ENCODE measurements at regions not wholly inside any gene's neighbourhood (a gene's known extent, or its start where the extent isn't known, plus 50 kb on each side); places are given as distances from the start of the nearest gene placed in this dataset.
"Not testable (repeated sequence)": the region's sequence is repeated elsewhere in the genome, so short reads cannot be mapped to it uniquely, and the experiment has no call there.

GRCh38 chr7:12004581-12004980, 172.6 kb upstream of the THSD7A start:
- DNase-seq (ENCODE audit: low read depth in 2 of 2), result no peak

DNA sequence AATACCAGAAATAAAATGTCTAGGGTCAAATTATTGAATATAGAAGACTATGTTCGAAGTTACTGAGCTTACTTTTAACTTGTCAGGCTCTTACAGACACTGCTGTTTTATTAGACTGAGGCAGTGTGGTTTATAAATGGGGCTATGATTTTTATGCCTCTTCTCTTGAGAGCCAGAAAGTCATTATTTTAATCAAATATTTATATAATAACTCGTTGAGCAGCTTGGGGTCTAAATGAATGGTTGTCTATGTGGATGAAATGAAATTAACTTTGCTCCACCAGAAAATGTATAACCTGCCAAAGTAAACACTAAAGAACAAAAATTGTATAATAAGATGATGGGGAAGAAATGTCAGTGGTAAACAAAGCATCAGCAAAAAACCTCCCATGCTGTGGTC, 175.6 kb upstream of the THSD7A start:
- no peak for DNase-seq (ENCODE audit: low read depth in 2 of 2)

DNA sequence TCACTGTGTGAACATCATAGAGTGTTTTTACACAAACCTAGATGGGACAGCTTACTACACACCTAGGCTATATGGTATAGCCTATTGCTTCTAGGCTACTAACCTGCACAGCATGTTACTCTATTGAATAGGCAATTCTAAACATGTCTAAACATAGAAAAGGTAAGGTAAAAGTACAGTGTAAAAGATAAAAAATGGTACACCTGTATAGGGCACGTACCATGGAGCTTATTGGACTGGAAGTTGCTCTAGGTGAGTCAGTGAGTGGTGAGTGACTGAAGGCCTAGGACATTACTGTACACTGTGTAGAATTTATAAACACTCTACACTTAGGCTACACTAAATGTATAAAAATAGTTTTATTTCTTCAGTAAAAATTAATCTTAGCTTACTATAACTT, 182.0 kb upstream of the THSD7A start:
- DNase-seq (ENCODE audit: low read depth in 2 of 2), result no peak

DNA sequence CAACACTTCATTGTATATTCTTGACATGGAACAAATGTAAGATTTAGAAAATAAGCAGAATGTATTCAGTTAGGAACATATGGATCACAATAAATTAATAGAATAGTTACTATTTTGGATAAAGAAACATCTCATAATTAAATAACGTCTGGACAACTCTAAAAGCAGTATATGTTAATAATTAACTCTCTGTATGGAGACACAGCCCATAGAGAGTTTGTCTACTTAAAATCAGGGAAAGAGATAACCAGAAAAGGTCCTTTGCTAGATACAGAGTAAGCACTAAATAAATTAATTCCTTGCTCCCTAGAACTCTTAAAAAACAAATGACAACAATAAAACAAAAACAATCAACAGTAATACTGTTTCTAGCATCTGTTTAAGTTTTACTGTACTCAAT, 184.4 kb upstream of the THSD7A start:
- DNase-seq (ENCODE audit: low read depth in 2 of 2), result no peak

- no peak for DNase-seq (ENCODE audit: low read depth in 2 of 2)
Measured at GRCh38 chr7:12017046-12017445, 185.0 kb upstream of the THSD7A start.

GRCh38 chr7:12022011-12022410, 189.1 kb upstream of the TMEM106B start:
- DNase-seq (ENCODE audit: low read depth in 2 of 2), result not testable (repeated sequence)

DNA sequence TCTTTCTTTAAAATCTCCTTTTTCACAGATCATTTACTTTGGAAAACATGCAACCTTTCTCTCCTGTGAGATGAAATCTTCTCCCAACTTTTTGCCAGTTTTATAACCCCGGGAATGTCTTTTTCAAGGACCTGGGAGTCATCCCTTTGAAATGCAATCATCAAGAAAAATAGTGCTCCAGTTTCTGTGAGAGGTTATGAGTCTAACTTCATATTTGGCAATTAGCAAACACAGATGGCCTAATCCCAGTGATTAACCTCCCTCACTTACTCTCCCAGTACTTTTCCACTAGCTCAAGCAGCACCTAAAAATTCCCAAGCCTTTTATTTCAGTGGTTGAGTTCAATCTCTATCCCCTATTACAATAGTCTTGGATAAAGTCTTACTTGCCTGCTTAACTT, 185.8 kb upstream of the TMEM106B start:
- DNase-seq (ENCODE audit: low read depth in 2 of 2), result no peak

DNA sequence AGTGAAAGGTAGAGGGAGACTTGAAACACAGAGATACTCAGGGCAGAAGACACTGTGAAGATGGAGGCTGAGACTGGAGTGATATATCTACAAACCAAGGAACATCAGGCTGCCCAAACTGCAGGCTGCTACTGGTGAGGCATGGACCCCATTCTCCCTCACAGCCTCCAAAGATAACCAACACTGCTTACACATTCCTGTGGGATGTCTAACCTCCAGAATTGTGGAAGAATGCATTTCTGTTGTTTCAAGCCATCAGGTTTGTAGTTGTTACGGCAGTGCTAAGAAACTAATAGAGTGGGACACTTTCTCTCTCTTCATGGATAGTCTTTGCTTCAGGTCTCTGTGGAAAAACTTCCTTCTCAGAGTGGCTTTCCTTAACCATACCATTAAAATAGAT, 182.6 kb upstream of the TMEM106B start:
- DNase-seq (ENCODE audit: low read depth in 2 of 2), result no peak

DNA sequence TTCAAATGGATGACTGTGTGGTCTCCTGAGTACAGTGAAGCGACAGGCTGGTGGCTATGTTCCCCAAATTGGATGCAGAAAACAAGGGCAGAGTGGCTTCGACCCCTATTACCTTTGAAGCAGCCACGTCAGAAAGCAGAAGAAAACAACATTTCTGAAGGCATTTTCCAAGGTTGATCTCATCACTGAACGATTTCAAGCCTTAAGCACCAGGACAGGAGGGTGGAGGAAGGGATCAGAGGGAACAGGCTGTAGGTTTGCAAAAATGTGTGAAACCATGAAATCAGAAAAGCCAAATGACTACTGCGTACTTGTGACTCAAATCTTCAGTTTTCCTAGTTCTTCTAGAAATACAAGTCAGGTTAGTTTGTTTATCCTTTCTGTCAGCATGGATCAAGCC, 181.0 kb upstream of the TMEM106B start:
- DNase-seq (ENCODE audit: low read depth in 2 of 2), result no peak

- DNase-seq (ENCODE audit: low read depth in 2 of 2), result no peak
Measured at GRCh38 chr7:12031186-12031585, 179.9 kb upstream of the TMEM106B start.

DNA sequence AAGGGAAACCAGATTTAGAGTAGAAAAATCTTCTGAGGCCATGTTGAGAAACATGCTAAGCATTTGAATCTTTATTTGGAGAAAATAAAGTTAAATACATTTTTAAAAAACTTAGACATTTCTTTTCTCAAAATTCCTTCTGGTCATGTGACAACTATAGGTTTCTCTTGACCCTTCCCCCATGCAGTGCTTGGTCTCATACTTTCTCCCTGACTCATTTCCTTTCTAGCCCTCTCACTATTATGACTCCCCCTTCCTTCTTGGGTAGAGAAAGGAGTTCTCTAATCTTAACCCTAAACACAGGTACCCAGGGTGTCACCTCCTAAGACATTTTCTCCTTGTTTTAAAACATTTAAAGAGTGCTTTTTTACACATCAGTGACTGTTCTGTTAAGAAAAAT, 179.5 kb upstream of the TMEM106B start:
- DNase-seq (ENCODE audit: low read depth in 2 of 2), result no peak

GRCh38 chr7:12032146-12032545, 178.9 kb upstream of the TMEM106B start:
- DNase-seq (ENCODE audit: low read depth in 2 of 2), result no peak

DNA sequence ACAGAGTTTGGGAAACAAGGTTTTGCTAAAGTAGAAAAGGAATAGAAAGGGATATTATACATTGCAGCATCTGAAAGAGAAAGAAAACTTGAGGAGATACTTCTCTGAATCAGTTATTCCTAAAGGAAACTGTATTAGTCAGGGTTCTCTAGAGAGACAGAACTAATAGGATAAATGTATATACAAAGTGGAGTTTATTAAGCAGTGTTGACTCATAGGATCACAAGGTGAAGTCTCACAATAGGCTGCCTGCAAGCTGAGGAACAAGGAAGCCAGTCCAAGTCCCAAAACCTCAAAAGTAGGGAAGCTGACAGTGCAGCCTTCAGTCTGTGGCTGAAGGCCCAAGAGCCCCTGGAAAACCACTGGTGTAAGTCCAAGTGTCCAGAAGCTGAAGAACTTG, 167.6 kb upstream of the TMEM106B start:
- not testable (repeated sequence) for DNase-seq (ENCODE audit: low read depth in 2 of 2)

DNA sequence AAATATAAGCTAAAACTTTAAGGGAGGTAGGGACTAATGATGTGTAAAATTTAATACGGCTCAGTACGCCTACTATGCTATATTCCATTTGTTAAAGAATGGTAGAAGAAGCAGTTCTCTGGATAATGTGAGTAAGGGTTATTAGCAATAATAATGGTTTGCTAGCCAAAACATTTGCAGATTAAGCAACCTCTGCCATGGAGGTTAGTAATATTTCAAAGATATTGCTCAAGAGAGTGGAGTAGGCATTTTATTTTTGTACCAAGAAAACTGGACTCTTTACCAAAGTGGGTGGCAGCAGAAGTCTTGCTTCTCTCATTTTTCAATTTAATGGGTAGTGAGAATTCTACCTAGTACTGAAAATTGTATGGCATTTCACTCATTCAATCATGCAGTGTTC, 158.9 kb upstream of the TMEM106B start:
- DNase-seq (ENCODE audit: low read depth in 2 of 2), result no peak

DNA sequence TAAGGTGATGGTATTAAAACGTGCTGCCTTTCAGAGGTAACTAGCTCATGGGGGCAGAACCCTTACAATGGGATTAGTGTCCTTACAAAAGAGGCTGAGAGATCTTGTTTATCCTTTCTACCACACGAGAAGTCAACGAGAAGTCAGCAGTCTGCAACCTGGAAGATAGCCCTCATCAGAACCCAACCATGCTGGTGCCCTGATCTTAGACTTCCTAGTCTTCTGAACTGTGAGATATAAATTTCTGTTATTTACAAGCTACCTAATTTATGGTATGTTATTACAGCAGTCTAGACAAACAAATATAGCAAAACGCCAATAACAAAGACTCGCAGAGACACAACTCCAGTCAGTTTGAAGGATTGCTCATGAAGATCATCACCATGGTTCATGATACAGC, 157.5 kb upstream of the TMEM106B start:
- DNase-seq (ENCODE audit: low read depth in 2 of 2), result no peak

GRCh38 chr7:12054830-12055229, 156.3 kb upstream of the TMEM106B start:
- DNase-seq (ENCODE audit: low read depth in 2 of 2), result no peak

GRCh38 chr7:12056381-12056780, 154.7 kb upstream of the TMEM106B start:
- DNase-seq (ENCODE audit: low read depth in 2 of 2), result no peak

DNA sequence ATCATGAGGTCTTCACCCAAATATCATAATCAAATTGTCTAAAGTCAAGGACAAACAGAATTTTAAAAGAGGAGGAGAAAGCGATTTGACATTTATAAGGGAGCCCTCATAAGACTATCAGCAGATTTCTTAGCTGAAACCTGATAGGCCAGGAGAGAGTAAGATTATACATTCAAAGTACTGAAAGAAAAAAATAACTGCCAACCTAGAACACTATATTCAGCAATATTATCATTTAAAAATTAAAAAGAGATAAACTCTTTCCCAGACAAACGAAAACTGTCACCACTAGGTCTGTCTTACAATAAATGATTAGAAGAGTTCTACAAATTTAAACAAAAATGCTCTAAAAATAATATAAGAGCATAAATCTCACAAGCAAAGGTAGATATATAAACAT, 154.1 kb upstream of the TMEM106B start:
- no peak for DNase-seq (ENCODE audit: low read depth in 2 of 2)

GRCh38 chr7:12062062-12062461, 149.0 kb upstream of the TMEM106B start:
- no peak for DNase-seq (ENCODE audit: low read depth in 2 of 2)

DNA sequence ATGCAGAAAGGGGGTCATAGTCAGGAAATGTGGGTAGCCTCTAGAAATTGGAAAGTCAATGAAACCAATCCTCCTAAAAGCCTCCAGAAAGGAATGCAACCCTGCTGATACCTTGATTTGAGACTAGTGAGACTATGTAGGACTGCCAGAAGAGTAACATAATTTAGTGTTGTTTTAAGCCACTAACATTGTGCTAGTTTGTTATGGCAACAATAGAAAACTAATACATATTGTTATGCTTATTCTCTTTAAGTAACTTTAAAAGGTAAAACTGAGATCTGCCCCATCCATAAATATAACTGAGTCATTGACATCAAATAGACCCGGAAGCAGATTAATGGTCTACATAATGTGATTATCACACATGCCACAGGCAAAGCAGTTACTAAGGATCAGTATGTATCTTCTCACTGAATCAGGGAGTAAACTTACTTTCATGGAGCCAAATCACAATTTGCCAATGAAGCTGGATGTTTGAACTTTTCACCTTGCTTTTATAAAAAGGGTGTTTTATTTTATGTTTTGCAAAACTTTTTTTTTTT, 146.4 kb upstream of the TMEM106B start:
- no peak for DNase-seq (ENCODE audit: low read depth in 2 of 2)

DNA sequence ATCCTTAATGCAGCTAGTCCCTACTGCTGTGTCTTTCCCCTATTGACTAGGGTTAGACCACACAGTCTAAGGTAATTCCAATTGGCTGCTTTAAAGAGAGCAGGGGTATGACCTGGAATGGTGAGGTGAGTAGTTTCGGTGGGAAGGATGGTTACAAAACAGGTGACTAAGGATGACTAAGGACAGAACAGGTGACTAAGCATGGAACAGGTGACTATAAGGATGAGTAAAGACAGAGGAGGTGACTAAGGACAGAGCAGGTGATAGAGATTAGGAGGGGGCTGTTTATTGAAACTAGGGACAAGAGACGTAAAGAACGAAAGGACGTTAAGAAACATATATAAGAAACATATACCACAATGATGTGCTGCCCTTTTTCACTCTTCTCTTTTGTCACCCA, 145.1 kb upstream of the TMEM106B start:
- no peak for DNase-seq (ENCODE audit: low read depth in 2 of 2)

- no peak for DNase-seq (ENCODE audit: low read depth in 2 of 2)
Measured at GRCh38 chr7:12066521-12066920, 144.6 kb upstream of the TMEM106B start.

DNA sequence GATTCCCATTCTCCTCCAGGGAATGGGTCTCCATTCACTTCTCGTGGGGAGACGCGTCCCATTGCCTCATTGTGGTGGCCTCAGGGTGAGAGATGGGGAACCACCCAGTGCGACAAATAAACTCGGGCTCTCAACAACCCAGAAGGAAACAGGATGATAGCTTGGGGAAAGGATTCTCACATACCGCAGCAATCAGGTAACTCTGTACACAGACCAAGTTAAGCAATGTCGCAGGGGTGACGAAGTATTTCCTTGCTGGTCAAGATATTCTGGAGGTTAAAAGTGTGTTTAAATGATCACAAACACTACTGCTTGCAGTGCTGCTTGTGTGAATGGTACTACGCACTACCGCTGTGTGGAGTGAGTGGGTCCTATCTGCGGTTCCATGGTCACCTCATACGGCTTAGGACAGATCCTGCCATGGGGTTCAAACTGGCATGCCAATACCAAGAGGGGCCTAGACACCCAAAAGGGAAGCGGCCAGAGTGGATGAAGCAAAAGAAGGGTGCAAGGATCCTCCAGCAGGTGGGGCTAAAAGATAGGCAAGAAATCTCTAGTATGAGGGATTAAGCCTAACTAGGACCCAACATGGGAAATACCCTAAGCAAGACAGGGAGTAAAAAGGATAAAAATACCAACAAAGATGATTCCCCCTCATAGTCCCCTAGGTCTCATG, 143.8 kb upstream of the TMEM106B start:
- DNase-seq (ENCODE audit: low read depth in 2 of 2), result peak; percentile 12 to 33

GRCh38 chr7:12069757-12070156, 141.3 kb upstream of the TMEM106B start:
- no peak for DNase-seq (ENCODE audit: low read depth in 2 of 2)
